ENCODE measurements at regions not wholly inside any gene's neighbourhood (a gene's known extent, or its start where the extent isn't known, plus 50 kb on each side); places are given as distances from the start of the nearest gene placed in this dataset.
"Not testable (repeated sequence)": the region's sequence is repeated elsewhere in the genome, so short reads cannot be mapped to it uniquely, and the experiment has no call there.

DNA sequence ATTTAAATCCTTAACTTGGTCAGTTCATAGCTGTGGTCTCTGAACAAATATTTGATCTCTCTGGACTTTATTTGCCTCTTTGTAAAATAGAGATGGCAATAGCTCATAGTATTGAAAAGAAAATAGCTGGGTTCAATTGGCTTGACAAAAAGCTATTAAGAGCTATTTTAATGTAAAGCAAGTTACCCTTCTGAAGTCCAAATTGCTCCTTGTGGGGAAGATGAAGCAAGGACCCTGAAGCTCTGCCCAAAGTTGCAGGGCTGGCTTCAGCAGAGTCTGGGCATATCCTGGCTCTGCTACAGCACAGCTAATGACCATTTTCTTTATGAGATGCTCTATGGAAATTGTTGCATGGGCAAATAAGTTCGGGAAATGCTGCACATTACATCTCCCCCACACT lies 484.5 kb downstream of the TDRD3 start:
- DNase-seq = no peak

DNA sequence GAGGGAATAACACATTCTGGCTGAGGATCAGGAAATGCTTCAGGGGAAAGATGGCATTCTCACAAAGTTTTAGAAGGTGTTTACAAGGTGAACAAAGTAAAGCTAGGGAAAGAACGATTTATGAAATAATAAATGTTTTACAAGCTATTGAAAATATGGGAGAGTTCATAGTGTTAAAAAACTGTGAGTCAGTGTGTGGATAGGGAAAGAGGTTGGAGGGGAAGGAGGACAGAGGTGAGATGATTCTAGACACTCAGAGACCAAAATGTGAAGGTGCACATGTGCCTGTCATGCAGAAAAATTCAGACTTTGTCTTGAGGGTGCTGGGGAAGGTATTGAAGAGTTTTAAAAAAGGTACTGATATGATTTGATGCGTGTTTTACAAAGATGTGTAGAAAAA lies 476.1 kb downstream of the TDRD3 start:
- no peak for DNase-seq

DNA sequence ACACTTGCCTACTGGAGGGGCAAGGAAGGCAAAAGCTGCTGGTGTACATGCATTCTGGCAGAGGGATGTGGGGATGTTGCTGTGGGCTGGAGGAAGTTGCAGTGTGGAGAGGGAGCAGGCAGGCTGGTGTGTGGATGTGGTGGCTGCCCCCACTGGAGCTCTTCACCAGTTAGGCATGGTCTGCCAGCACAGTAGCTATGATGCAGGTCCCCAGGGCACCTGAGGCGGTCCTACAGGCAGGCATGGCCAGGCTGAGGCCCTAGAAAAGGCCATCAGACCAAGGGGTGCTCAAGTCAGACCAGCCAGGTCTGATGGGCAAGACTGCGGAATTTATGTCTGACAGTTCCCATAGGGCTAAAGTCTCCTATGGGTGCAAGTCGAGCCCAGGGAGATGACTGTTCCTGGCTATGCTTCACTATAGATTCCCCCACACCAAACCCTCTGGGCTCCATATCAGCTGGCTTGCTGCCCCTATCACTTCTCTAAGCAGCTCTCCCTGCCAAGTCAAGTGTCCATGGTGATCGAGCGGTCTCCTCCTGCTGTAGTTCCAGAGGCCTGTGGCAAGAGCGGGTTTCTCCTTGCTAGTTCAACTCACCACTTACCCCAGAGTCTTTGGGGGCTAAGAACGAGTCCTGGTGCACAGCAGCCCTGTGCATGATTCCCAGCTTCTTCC lies 473.1 kb downstream of the TDRD3 start:
- DNase-seq = no peak

DNA sequence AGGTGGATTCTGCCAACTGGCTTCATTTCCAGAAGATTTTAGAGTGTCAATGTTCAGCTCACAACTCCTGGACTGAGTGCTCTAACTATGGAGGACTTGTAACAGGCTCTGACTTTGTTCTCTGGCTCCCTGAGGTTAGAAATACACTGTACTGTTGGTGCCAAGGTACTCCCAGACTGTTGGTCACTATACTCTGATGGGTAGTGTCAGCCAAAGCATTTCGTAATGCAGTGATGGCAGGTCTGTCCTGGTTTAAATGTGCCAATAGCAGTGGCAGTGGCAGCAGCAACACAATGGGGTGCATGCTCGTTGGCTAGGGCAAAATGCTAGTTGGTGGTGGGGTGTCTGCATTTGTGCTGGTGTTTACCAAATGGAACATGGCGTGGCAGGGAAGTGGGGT lies 472.2 kb downstream of the TDRD3 start:
- no peak for DNase-seq

DNA sequence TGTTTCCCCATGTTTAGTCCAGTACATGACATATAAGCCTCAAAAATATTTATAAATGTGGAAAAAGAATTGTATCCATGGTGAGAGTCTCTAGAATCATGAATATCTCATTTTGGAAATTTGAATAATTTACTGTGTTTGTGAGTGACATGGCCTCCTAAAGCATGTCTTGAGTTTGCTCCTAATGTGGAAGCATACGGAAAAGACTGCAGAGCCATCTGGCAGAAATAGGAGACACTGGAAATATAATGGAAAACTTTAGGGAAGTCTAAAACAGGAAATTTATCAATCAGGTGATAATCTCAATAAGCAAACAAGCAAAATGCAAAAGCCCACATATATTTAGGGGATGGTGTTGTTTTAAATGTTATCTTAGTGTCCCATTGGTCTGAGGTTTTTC lies 465.0 kb downstream of the TDRD3 start:
- no peak for DNase-seq

DNA sequence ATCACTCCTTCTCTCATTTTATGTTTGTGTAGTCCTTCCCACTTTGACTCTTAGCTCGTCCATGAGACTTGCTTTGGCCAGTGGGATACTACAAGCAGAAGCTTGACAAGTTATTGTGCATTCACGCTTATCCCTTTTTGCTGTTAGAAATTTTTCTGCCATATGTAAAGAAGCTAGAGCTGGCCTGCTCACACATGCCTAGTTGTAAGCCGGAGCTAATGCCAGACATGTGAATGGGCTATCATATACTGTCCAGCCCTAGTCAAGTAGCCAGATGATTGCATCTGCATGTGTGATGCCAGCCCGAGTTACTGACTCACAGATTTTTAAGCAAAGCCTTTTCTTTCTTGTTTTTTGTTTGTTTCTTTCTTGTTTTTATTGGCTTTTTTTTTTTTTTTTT lies 460.7 kb downstream of the TDRD3 start:
- DNase-seq = no peak

DNA sequence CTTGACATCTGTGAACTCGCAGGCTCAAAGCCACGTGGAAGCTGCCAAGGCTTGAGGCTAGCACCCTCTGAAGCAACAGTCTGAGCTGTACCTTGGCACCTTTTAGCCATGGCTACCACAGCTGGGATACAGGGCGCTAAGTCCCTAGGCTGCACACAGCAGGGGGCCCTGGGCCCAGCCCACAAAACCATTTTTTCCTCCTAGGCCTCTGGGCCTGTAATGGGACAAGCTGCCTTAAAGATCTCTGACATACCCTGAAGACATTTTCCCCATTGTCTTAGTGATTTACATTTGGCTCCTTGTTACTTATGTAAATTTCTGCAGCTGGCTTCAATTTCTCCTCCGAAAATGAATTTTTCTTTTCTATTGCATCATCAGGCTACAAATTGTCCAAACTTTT lies 455.9 kb downstream of the TDRD3 start:
- no peak for DNase-seq

DNA sequence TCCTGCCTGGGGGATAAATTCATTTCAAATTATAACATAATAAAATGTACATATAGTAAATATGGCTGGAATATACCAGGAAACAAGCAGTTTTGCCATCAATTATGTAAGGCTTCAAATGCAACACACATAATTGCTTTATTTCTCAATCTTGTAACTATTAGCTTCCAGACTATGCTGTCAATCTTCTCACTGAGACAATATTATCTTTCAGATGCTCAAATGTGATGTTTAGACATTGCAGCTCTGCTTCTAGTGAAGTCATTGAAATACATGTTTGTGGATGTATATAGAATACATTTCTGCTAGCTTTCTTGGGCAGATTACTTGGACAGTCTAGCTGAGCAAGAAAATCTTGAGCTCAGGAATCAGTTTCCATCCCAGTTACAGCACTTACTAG lies 454.4 kb downstream of the TDRD3 start:
- no peak for DNase-seq

DNA sequence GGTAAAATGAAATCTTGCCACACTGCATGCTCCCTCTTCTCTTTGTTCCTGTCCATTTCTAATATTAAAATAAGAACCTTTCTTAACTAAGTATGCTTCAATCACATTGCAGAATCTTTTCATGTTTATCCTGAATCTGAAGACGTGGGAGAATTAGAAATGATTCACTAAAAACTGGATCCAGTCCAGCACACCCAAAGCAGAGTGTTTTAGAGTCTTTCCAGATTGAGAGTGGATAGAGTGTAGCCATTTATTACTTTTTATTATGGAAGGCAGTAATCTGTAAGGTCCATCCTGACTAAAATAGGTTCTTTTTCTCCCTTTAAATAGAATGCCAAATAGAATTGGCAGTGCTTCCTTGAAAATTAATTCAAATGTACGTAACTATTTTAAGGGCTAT lies 453.5 kb downstream of the TDRD3 start:
- DNase-seq = no peak

DNA sequence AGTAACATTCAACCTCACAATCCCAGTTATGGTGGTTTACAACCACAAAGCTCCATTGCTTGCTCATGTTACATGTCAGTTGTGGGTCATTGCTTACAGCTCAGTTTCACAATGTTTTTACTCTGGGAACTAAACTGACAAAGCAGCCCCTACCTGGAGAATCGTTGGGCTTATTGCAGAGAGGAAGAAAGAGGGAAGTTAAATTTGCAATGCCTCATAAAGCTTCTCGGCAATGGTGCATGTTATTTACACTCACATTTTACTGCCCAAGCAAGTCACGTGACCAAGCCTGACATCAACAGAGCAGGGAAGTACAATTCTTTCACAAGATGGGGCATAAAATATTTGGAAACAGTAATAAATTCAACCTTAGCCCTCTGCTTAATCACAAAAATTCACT lies 441.6 kb downstream of the TDRD3 start:
- peak; percentile 68 for DNase-seq

DNA sequence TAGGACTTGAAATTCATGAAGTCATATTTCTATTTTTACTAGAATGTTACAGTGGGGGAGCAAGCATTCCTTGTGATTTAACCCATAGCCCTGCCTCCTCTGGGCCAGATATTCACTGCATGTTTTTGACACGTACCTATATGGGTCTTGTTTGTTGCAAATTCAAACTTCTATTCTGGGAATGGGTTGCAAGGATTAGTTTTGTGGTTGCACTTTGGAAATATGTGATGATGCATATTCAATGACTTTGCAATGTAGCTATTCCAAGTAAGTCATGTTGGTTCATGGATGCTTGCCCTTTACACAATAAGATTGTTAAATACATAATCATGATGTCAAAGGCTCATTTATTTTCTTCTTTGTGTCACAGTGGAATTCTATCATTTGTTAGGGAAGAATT lies 440.8 kb downstream of the TDRD3 start:
- no peak for DNase-seq

DNA sequence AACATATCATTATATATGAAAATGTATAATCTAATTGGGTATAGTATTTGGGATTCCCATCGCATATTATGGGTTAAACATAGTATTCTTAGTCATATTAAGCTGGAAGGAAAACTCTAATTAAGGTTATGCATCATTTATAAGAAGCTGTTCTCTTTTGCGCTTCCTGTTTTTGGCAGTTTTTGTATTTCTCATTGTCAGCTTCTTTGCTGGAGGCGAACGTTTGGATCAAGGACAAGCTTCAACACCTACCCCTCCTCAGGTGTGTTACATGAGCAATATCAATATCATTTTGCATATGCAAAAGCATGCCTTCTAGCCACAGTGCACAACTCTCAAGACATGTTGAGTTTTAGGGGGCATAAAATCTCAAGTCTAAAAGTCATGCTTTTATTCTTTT lies 439.8 kb downstream of the TDRD3 start:
- DNase-seq = no peak

DNA sequence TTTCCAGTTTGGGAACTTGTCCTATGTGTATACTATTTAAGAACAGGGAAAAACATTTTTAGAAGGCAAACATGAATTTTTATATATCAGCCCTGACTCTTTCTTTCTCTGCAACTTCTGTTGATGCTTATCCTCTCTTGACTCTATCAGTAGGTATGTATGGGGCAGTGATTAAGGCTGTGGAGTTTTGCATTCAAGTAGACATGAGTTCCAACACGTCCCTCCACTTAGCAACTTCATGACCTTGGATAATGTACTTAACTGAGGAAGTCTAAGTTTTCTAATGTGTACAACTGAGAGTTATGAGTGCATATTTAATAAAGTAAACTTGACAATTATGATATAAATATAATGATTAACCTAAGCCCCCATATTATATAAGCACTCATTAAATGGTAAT lies 414.6 kb downstream of the TDRD3 start:
- DNase-seq = no peak

DNA sequence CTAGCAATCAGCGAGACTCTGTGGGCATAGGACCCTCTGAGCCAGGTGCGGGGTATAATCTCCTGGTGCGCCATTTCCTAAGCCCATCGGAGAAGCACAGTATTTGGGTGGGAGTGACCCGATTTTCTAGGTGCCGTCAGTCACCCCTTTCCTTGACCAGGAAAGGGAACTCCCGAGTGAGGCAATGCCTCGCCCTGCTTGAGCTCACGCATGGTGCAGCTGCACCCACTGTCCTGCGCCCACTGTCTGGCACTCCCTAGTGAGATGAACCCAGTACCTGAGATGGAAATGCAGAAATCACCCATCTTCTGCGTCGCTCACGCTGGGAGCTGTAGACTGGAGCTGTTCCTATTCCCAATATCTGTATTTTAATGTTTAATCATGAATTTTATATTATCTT lies 408.6 kb downstream of the TDRD3 start:
- not testable (repeated sequence) for DNase-seq

DNA sequence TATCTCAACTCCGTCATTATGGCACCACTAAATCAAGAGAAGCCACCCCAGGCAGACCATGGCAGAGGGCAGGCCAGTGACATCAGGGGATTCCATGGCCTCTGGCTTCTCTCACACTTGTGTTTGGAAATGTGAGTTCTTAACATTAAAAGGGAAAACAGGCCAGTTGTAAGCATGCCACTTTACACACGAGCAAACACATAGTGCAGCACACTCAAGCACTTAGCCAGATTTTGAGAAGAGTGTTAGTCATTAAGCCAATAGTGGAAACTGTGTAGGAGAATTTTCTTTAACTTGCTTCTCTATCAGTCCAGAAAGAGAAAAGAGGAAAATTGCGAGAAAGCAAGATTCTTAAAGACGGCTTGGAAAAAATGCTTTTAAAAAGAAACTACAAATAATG lies 401.5 kb downstream of the TDRD3 start:
- DNase-seq = no peak

DNA sequence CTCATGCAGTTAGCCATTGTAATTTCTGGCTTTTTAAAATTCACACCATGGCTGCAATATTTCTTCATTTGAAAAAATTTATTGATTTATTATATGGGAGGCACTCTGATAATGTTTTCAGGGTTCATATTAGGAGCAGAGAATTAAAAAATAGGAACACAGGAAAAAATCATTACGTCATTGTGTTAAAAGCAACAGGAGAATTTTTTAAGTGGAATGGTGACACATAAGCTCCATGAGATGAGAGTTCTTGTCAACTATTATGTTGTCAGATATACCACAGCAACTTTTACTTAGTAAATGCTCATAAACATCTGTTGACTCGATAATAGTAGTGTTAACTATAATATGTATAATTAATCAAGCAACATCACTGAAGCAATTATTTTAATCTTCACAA lies 400.1 kb downstream of the TDRD3 start:
- no peak for DNase-seq

DNA sequence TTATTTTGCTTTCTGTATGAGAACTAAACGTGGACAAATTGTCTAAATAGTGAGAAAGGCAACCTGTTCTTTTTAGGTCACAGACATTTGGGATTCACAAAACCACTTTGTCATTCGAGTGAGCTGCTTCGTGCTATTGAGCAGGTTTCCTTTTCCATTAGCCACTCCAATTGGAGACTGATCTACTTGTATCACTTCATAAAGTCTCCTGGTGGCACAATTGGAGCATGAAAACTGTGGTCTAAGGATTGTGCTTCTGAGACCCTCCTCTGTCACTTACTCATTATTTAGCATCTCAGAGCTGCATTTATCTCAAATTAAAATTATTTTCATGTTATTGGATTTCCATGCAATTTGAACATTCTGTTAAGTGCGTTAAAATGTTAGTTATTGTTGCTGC lies 397.7 kb downstream of the TDRD3 start:
- no peak for DNase-seq

DNA sequence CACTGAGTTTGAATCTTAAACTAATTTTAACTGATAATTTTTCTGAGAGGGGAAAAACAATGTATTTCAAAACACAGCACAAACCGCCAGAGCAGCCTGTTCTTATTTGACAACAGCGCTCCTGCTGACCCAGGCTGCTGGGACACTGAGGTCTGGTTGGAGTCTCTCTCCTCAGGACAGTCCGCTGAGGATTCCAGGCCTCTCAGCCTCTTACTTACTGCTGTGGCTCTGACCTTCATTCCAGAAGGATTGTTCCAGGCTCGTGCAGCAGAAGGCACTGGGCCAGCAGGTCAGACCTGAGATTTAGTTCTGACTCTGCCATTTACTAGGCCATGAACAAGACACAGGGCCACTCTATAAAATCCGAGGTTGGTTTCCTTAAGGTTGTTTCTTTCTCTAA lies 393.6 kb downstream of the TDRD3 start:
- no peak for DNase-seq

DNA sequence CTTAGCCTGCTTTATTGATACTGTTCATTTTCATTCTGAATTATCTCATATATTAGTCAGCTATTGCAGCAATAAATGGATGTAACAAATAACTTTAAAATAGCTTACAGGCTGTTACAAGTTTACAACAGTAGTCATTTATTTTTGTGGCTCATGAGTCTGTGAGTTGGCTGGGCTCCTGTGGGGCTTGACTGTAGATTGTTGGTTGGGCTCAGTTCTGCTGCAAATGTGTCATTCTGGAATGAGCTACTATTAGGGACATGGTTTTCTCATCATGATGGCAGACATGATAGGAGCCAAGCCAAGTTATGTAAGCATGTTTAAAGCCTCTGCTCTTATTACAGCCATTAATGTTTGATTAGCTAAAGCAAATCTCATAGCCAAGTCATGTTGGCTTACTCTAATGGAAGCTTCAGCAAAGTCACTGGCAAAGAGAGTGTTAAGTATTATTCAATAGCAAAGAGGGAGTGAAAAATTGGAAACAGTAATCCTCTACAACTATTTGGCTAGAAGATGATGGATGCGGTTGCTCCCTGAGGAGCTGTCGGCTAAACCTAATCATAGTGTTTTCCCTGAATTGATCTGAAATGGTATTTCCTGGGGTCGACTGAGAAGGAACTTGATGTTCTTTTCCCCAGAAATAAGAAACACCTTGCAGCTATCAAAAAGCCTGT lies 391.3 kb downstream of the TDRD3 start:
- DNase-seq = no peak

DNA sequence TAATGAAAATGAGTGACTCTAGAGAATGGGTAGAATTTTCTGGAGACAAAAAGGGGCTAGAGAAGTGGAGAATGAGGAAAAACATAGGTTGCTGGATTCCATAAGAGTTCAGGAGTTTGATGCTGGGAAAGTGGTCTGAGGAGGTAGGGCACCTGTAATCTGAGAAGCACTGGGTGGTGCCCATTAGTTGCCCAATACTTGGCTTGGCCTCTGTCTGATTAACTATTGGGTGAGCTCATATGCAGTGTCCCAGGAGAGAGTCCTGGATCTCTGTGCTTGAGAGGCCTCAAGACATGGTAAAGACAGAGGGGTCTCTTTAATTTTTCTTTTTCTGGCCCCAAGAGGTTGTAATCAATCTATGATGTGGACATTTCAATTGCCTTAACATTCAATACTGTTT lies 390.1 kb downstream of the TDRD3 start:
- no peak for DNase-seq

DNA sequence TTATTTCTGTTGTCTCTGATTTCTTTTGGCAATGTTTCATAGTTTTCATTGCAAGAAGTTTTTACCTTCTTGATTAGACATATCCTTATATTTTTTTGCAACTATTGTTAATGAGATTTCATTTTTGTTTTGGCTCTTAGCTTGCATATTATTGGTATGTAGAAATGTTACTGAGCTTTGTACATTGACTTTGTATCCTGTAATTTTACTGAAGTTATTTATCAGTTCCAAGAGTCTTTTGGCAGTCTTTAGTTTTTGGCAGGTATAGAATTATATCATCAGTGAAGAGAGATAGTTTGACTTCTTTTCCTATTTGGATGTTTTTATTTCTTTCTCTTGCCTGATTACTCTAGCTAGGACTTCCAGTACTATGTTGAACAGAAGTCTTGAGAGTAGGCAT lies 375.7 kb downstream of the TDRD3 start:
- DNase-seq = no peak

DNA sequence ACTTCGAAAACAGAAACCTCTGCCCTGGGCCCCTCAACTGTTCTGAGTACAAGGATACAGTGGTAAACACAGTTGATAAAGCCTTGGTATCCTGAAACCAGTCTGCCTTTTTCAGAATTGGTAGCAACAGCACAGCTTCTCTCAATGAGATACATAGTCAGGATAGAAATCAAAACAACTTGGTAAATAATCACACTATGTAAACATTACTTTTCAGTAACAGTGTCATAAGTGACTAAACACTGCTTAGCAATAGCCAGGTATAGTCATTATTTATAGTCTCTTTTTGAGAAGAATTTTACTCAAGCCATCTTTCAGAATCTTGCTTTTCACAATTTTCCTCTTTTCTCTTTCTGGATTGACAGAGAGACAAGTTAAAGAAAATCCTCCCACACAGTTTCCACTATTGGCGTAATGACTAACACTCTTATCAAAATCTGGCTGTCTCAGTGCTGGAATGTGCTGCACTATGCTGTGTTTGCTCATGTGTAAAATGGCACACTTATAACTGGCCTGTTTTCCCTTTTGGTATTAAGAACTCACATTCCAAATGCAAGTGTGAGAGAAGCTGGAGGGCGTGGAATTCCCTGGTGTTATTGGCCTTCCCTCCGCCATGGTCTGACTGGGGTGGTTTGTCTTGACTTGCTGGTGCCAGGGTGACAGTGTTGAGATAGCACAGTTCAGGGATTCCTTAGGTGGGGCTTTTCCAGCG lies 368.8 kb downstream of the TDRD3 start:
- no peak for DNase-seq

DNA sequence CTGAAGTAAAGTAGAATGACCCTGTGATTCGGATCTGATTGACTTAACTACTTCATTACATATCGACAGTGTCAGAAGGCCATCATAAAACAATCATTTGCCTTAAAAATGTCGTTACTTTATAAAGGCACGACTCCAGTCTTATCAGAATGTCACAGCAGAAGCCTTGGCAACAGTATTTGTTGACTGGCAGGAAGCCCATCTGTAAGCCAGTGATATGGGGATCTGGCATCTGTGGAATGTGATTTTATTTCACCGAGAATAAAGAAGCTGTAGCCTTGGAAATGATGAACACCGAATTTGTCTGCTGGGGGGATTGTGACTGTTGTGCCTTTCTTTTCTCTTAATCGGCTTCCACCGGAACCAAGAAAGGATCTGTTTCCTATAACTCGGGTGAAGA lies 362.5 kb downstream of the TDRD3 start:
- DNase-seq = no peak

DNA sequence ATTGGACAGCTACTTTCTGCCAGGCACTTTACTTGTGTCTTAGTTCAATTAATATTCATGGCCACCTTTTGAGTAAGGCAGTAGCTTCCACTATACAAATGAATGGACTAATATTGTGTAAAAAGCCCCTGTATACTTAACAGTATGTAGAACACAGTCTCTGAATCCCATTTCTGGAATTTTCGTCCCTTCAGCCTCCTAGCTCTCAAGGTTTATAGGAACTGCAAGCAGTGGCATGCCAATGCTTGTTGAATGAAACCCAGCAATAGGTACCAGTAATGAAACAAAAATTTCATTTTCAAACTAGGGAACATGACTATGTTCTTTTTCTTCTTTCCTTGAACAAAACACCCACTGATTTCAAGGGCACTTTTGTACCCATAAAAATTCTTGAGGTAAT lies 361.6 kb downstream of the TDRD3 start:
- no peak for DNase-seq
